ENCODE measurements at regions not wholly inside any gene's neighbourhood (a gene's known extent, or its start where the extent isn't known, plus 50 kb on each side); places are given as distances from the start of the nearest gene placed in this dataset.
"Not testable (repeated sequence)": the region's sequence is repeated elsewhere in the genome, so short reads cannot be mapped to it uniquely, and the experiment has no call there.

- BruUV-seq (replicated peaks), result no TSS peak
- H3K27ac Mint-ChIP-seq (ENCODE audit: unreplicated experiment), result no peak overlapping the region
- no peaks in the 10 kb centered on the region for H3K4me1 Mint-ChIP-seq (ENCODE audit: low read depth, unreplicated experiment)
- peaks cover 15% of the 10 kb centered on the region for H3K9me3 Mint-ChIP-seq (ENCODE audit: low read depth, unreplicated experiment)
- CTCF ChIA-PET, result no interaction called here
- no peak for DNase-seq
- no peak overlapping the region for H3K4me3 Mint-ChIP-seq (ENCODE audit: low read depth, unreplicated experiment)
- H3K36me3 Mint-ChIP-seq (ENCODE audit: insufficient read depth, unreplicated experiment), result no peaks in the 10 kb centered on the region
- H3K27me3 Mint-ChIP-seq (ENCODE audit: unreplicated experiment), result no peaks in the 10 kb centered on the region
- intact Hi-C loops (cut with micrococcal nuclease; ENCODE audit: unreplicated experiment), result no loop called here
- no peak for TF ChIP-seq CTCF (IDR thresholded peaks at IDR 0.05; ENCODE audit: unreplicated experiment)
Measured at GRCh38 chr2:35116151-35116550, 1239.4 kb upstream of the CRIM1 start.

- intact Hi-C loops (cut with micrococcal nuclease; ENCODE audit: unreplicated experiment), result no loop called here
- no peak for DNase-seq
- CTCF ChIA-PET, result no interaction called here
- TF ChIP-seq CTCF (IDR thresholded peaks at IDR 0.05; ENCODE audit: unreplicated experiment), result no peak
- Mint-ChIP-seq H3K4me3 (ENCODE audit: low read depth, unreplicated experiment) (no peak overlapping the region), H3K27ac (ENCODE audit: unreplicated experiment) (no peak overlapping the region), H3K27me3 (ENCODE audit: unreplicated experiment) (no peaks in the 10 kb centered on the region), H3K9me3 (ENCODE audit: low read depth, unreplicated experiment) (peaks cover 15% of the 10 kb centered on the region), H3K36me3 (ENCODE audit: insufficient read depth, unreplicated experiment) (no peaks in the 10 kb centered on the region), H3K4me1 (ENCODE audit: low read depth, unreplicated experiment) (no peaks in the 10 kb centered on the region)
- no TSS peak for BruUV-seq (replicated peaks)
Measured at GRCh38 chr2:35114765-35115164, 1240.8 kb upstream of the CRIM1 start.

- peaks cover 10% of the 10 kb centered on the region for H3K9me3 Mint-ChIP-seq (ENCODE audit: low read depth, unreplicated experiment)
- intact Hi-C loops (cut with micrococcal nuclease; ENCODE audit: unreplicated experiment); H3K4me3 Mint-ChIP-seq (ENCODE audit: low read depth, unreplicated experiment); BruUV-seq (replicated peaks); CTCF ChIA-PET; H3K4me1 Mint-ChIP-seq (ENCODE audit: low read depth, unreplicated experiment); DNase-seq; H3K36me3 Mint-ChIP-seq (ENCODE audit: insufficient read depth, unreplicated experiment); H3K27me3 Mint-ChIP-seq (ENCODE audit: unreplicated experiment); H3K27ac Mint-ChIP-seq (ENCODE audit: unreplicated experiment): not testable (repeated sequence)
Measured at GRCh38 chr2:35112367-35112766, 1243.2 kb upstream of the CRIM1 start.

GRCh38 chr2:35104309-35104708 is 1251.3 kb upstream of the CRIM1 start:
- intact Hi-C loops (cut with micrococcal nuclease; ENCODE audit: unreplicated experiment), result no loop called here
- TF ChIP-seq CTCF (IDR thresholded peaks at IDR 0.05; ENCODE audit: unreplicated experiment), result no peak
- Mint-ChIP-seq H3K36me3 (ENCODE audit: insufficient read depth, unreplicated experiment) (no peaks in the 10 kb centered on the region), H3K27ac (ENCODE audit: unreplicated experiment) (no peak overlapping the region), H3K27me3 (ENCODE audit: unreplicated experiment) (no peaks in the 10 kb centered on the region), H3K9me3 (ENCODE audit: low read depth, unreplicated experiment) (peaks cover 3% of the 10 kb centered on the region), H3K4me3 (ENCODE audit: low read depth, unreplicated experiment) (no peak overlapping the region), H3K4me1 (ENCODE audit: low read depth, unreplicated experiment) (no peaks in the 10 kb centered on the region)
- CTCF ChIA-PET, result interaction anchor here (1.1 kb wide), 1 partner anchor 23 kb away, joined by 3 read pairs; no protein-coding TSS in a partner anchor
- DNase-seq, result no peak
- BruUV-seq (replicated peaks), result no TSS peak

GRCh38 chr2:35099342-35099741 is 1256.2 kb upstream of the CRIM1 start:
- Mint-ChIP-seq H3K4me1 (ENCODE audit: low read depth, unreplicated experiment) (no peaks in the 10 kb centered on the region), H3K27ac (ENCODE audit: unreplicated experiment) (no peak overlapping the region), H3K4me3 (ENCODE audit: low read depth, unreplicated experiment) (no peak overlapping the region), H3K9me3 (ENCODE audit: low read depth, unreplicated experiment) (peaks cover 3% of the 10 kb centered on the region), H3K27me3 (ENCODE audit: unreplicated experiment) (no peaks in the 10 kb centered on the region), H3K36me3 (ENCODE audit: insufficient read depth, unreplicated experiment) (no peaks in the 10 kb centered on the region)
- BruUV-seq (replicated peaks), result no TSS peak
- no peak for DNase-seq
- CTCF ChIA-PET, result no interaction called here
- intact Hi-C loops (cut with micrococcal nuclease; ENCODE audit: unreplicated experiment), result no loop called here
- no peak for TF ChIP-seq CTCF (IDR thresholded peaks at IDR 0.05; ENCODE audit: unreplicated experiment)
